ENCODE measurements at regions not wholly inside any gene's neighbourhood (a gene's known extent, or its start where the extent isn't known, plus 50 kb on each side); places are given as distances from the start of the nearest gene placed in this dataset.

GRCh38 chr4:147056940-147057610 lies 111.4 kb upstream of the TTC29 start:
- DNase-seq, result peak in 1 of 3 donors; percentile 23

DNA sequence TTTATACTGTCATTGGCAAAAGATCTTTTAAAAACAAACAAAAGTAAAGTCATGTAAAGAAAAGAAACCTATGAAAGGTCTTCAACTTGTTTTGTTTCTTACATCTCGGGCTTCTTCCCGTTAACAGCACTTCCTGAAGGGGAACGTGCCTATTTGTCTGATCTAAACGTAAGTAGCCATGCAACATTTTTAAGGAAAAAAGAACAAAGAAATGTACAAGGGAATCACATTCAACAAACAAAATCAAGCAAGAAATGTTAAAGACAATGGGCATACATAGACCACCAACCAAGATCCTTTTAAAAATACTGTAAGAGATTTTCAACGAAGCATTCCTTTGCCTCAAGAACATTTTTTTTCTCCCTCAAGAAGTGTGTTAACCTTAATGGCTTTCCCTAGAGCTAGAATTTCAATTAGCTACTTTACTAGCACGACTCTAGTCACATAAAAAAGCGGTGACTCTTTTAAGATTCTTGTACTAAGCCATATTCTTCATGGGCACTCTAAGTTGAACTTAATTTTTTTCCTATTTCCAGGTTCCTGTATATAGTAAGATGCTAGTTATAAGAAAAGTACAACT lies 112.0 kb upstream of the TTC29 start:
- peak in 2 of 3 donors; percentile 7 to 34 for DNase-seq

- DNase-seq, result peak in 2 of 3 donors; percentile 14
These were observed 113.5 kb upstream of the TTC29 start for GRCh38 chr4:147059064-147059731.

GRCh38 chr4:147060151-147060931 lies 114.7 kb upstream of the TTC29 start:
- DNase-seq, result no peak

- no peak for DNase-seq
These were observed 119.2 kb upstream of the TTC29 start for GRCh38 chr4:147064856-147065255.

DNA sequence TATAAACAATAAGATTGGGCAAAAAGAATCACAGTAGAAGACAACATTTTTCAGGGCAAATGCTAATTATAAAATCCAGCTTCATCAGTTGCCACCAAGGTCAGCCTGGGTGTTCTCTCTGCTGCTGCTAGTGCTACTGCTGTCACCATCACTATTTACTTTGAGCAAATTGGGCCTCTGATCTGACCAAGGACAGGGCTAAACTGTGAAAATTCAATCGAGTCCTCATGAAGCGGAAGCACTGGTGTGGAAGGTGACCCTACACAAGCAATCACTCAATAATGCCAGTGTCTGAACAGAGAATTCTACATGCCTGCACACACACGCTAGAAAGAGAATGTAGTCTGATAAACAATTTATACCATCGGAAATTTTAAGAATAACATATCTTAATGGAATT lies 122.9 kb upstream of the TTC29 start:
- no peak for DNase-seq

GRCh38 chr4:147071209-147071740 lies 125.6 kb upstream of the TTC29 start:
- no peak for DNase-seq

DNA sequence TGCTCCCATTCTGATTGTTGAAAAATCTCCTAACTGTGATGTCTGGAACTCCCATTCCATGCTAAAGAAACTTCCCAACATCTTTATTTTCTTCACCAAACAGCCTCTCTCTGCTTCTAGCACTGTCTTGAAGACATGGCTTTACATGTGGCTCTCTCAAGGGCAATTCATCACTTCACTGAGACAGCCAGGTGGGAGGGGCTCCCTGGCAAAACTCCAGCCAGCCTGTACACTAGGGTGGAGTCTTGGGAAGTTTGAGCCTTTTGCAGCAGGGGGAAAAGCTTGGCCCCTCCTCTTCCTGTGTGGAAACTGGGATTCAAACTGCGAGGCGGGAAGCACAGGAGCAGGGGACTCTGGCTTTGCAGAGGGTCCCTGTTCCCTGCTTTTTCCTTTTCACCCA lies 130.5 kb upstream of the TTC29 start:
- no peak for DNase-seq

DNA sequence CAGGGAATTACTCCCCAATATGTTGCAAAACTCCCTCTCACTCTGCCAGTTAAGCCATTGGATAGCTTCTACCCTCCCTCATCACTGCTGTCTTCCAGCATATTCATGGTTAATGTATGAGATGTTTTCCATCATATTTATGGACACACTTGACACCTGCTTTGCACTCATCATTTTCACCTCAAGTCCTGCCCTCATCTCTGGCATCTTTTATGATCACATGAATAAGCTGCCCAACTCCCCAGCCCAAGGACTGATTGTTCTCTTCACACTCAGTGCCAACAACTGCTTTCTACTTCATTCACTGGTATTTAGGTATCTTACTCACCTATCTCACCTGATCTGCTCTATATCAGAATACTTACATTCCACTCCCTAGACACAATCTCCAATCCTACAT lies 131.1 kb upstream of the TTC29 start:
- no peak for DNase-seq

DNA sequence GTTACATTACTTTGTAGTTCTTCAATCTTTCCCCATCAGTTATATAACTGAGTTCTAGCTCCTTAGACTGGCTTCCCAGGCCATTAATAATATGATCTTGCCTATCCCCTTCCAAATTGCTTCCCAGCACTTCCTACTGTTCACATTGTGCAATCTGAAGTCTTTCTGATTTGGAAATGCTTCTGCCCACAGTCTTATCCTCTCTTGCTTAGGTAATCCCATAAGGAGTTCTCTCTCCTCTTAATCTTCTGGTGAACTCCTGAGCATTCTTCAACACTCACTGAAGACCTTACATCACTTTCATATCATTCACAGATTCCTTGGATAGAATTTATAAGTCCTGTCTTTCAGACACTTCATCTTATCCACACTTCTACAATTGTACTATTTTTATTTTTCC lies 132.7 kb upstream of the TTC29 start:
- no peak for DNase-seq

- no peak for DNase-seq
These were observed 133.4 kb upstream of the TTC29 start for GRCh38 chr4:147078875-147079658.

GRCh38 chr4:147084861-147085260 lies 139.2 kb upstream of the TTC29 start:
- DNase-seq, result no peak

DNA sequence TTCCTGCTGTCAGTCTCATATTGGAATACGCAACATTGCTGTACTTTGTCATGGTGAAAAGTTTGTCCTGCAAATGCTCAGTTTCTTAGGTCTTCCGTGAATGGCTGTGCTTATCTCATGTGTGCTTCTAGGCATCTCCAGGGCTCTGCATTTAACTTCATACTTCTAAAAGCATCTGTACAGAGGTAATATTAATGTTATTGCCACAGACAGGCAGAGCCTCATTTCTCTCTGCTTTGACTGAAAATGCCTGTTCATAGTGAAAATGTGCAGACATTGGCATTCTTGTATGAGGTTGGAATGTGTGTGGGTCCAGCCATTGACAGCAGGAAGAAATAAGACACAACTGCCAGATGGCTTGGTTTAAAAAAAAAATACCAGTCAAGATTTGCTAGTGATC lies 140.1 kb upstream of the TTC29 start:
- no peak for DNase-seq

- no peak for DNase-seq
These were observed 142.5 kb upstream of the TTC29 start for GRCh38 chr4:147088146-147088545.

- DNase-seq, result no peak
These were observed 144.8 kb upstream of the TTC29 start for GRCh38 chr4:147090486-147090885.

GRCh38 chr4:147093206-147093605 lies 147.5 kb upstream of the TTC29 start:
- DNase-seq, result no peak

DNA sequence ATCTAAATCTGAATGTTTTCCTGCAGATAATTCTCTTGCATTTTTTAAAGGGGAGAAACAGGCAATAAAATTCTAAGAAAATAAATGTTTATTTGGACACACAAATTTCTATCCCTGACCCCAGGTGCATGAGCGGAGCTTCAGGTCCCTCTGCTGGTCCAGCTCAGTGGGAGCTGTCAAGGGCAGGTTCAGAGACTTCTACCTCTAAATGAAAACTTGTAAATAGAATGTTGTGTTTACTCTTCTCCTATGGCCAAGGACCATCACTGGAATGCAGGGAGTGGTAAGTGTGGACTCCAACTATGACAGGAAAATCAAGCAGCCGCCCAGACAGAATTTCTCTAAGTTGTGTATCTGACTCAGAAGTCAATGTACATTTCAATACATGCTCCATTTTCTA lies 148.6 kb upstream of the TTC29 start:
- DNase-seq, result no peak

- DNase-seq, result peak; percentile 45 to 78 (median 70)
These were observed 151.3 kb upstream of the TTC29 start for GRCh38 chr4:147096667-147097604.

GRCh38 chr4:147101678-147102077 lies 156.0 kb upstream of the TTC29 start:
- DNase-seq, result no peak

DNA sequence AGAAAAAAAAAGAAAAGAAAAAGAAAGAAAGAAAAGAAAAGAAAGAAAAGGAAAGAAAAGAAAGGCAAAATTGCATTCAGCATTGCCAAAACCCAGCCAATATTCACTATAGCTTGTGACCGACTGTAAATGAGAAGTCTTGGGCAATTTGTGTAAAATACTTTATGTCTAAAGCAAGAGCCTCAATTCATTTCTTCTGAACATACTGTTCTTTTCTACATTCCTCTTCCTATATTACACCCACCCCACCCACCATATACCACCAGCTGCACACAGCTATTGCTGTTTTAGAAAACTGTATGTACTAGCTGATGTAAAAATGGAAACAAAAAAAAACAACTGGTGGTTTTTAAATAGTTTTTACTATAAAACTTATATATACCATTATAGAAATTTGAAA lies 156.9 kb upstream of the TTC29 start:
- no peak for DNase-seq

DNA sequence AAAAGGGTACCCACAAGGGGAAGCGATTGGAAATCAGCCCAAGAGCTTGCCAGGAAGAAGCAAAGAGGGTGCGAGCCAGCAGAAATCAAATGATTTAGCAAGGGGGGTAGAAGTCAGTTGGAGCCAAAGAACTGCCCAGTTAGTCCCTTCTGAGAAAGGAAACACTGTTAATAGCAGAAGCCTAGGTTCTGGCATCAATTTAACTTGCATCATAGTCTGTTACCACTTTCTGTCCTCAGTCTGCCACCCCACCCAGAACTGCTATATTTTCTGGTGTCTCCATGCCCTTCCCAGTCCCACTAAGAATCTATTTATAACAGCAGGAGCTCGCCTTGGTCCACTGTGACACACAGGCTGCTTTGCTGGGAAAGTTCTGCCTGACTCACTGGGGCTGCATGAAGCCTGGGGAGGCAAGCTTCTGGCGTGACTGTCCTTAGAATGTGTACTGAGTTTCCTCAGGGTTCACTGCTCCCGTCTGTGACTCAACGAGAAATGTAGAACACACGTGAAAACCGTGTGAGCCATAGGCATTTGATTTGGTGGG lies 157.8 kb upstream of the TTC29 start:
- peak; percentile 8 to 51 (median 13) for DNase-seq
